H1 (cell line): ENCODE measurements at regions not wholly inside any gene's neighbourhood (a gene's known extent, or its start where the extent isn't known, plus 50 kb on each side); places are given as distances from the start of the nearest gene placed in this dataset.

Source experiments
- RFX5 ChIP-seq: IDR thresholded peaks from 2 replicates; pipeline ENCODE4 v1.6.1; 2011; ENCODE audit warnings: low read depth, low read length, improper control_type of control experiment, borderline replicate concordance

DNA sequence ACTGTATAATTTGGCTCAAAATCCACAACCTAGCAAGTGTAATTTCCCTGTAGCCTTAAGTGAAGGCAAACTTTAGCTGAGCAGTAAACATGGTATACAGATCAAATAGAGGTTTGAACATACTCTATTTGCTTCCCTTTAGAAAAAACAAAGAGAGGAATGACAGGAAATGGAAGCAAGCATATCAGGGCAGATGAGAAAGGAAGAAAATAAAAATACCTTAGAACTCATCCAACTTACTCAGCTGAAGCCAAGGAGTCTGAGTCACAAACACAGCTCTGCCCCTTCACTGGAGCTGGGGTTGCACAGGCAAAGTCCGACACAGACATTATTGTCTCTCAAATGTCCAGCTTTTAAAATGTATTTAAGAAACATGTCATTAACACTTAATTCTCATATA lies 379.9 kb upstream of the IRAK1BP1 start (continued):
- TF ChIP-seq RFX5 = no peak
- TF ChIP-seq, all 59 proteins: peak for 0
